Heart left ventricle (tissue), 16 donors: ENCODE measurements at regions not wholly inside any gene's neighbourhood (a gene's known extent, or its start where the extent isn't known, plus 50 kb on each side); places are given as distances from the start of the nearest gene placed in this dataset.

ENCODE experiments used
- ATAC-seq, 4 donors: fragments of 200-7000 bp; cut with Tn5 transposase; one replicate each; pipeline ENCODE4 v1.9.1; 2020 to 2022; ENCODE audit warnings: moderate library complexity in 4 of 4, mild to moderate bottlenecking in 3 of 4, moderate number of reproducible peaks in 1 of 4
- DNase-seq, 5 donors: peaks; one replicate each; pipeline ENCODE4 v3.0.0-alpha.2; 2020
- H3K27ac ChIP-seq, 12 donors: fragments of 200-600 bp; sonication (generic) in 4 of 12; one replicate each; pipeline versions ENCODE4 v1.5.0 to v1.8.0; 2016 to 2022; ENCODE audit warnings: mild to moderate bottlenecking in 2 of 12
- H3K27me3 ChIP-seq, 9 donors: fragments of 200-600 bp; sonication (generic) in 2 of 9; one replicate each; pipeline versions ENCODE4 v1.5.1 to v1.8.0; 2016 to 2022; ENCODE audit warnings: mild to moderate bottlenecking in 3 of 9
- H3K36me3 ChIP-seq, 9 donors: fragments of 200-600 bp; sonication (generic) in 2 of 9; one replicate each; pipeline versions ENCODE4 v1.5.0 to v1.8.0; 2018 to 2022; ENCODE audit warnings: mild to moderate bottlenecking in 2 of 9
- H3K4me1 ChIP-seq, 12 donors: fragments of 200-600 bp; sonication (generic) in 4 of 12; one replicate each; pipeline versions ENCODE4 v1.5.0 to v1.8.0; 2016 to 2022; ENCODE audit warnings: mild to moderate bottlenecking in 3 of 12
- H3K4me3 ChIP-seq, 12 donors: fragments of 200-600 bp; sonication (generic) in 4 of 12; one replicate each; pipeline versions ENCODE4 v1.5.0 to v1.8.0; 2017 to 2022; ENCODE audit warnings: mild to moderate bottlenecking in 9 of 12, moderate library complexity in 4 of 12
- H3K9me3 ChIP-seq, 12 donors: fragments of 200-600 bp; sonication (generic) in 4 of 12; one replicate each; pipeline versions ENCODE4 v1.5.0 to v1.8.0; 2016 to 2022; ENCODE audit warnings: mild to moderate bottlenecking in 1 of 12
- CTCF ChIP-seq, 12 donors: fragments of 200-600 bp; sonication (generic) in 4 of 12; IDR thresholded peaks; one replicate each; pipeline versions ENCODE4 v1.5.0 to v1.8.0; 2018 to 2022; ENCODE audit warnings: antibody characterized with exemption in 12 of 12, mild to moderate bottlenecking in 5 of 12
- POLR2A ChIP-seq, 2 donors: fragments of 450-650 bp; IDR thresholded peaks; one replicate each; pipeline ENCODE4 v1.6.1; 2017; ENCODE audit warnings: antibody characterized with exemption in 2 of 2, mild to moderate bottlenecking in 2 of 2, moderate library complexity in 2 of 2
- WGBS, 4 donors: extraction: QIAGEN DNeasy Blood & Tissue Kit in 2 of 4; methylation state at CpG; one replicate each; pipeline versions ENCODE4 v1.1.5 to v1.1.7; 2013 to 2018; 5-methylcytosine and 5-hydroxymethylcytosine counted together
- intact Hi-C, 10 donors: fragments of 100-400 bp; cut with DNase I; formaldehyde crosslinking; loops; one replicate each; pipeline versions ENCODE4 v1.11.1 to v1.14.2; 2022
- donor health status: ischemic (EF 13 %, LVEDD 7.1; RV severe dilation, severe dysfunction).
- donor health status: healthy with polysubstance abuse.
- donor health status: DM: no; HTN: yes; CAD: no.
- donor health status: DM: no; HTN: no; CAD: no.
- donor health status: ischemic (EF 25% LVEDD 6.9; RV normal size, moderate dysfunction).
- donor health status: ischemic (EF 25% LVEDD 5.7; RV mildly dilated, moderate dysfunction).
- donor health status: healthy.
- donor health status: DM: yes; HTN: yes; CAD: no.
- donor health status: ischemic (EF 35%, LVEDD 5.7; RV mildly dilated, moderate dysfunction).
- donor health status: nonischemic (EF 11% LVEDD 7.7; RV severe dilation, severe dysfunction).
- donor health status: DM: yes; HTN: yes; CAD: no.
- donor health status: PGD.
- donor health status: ischemic (EF 29% LVEDD 5.4; RV normal size, mild dysfunction).
- donor health status: nonischemic (EF 23%, LVEDD 6.1; RV moderate dilation, normal function).

GRCh38 chr1:175890958-175891357 lies 147.6 kb upstream of the TNR start:
- Histone ChIP-seq H3K9me3 (peaks cover 0 to 2% (median 0%) of the 10 kb centered on the region in 12 donors), H3K4me1 (no peaks in the 10 kb centered on the region), H3K36me3 (no peaks in the 10 kb centered on the region), H3K4me3 (no peak overlapping the region), H3K27ac (no peak overlapping the region), H3K27me3 (no peaks in the 10 kb centered on the region)
- intact Hi-C loops, result no loop called here
- no peak for DNase-seq
- WGBS, 4 donors, result 92 to 96% (median 95%) methylated on average over 7 of the region's 7 CpGs
- TF ChIP-seq CTCF (IDR thresholded peaks at IDR 0.05), result no peak
- no peak for TF ChIP-seq POLR2A (IDR thresholded peaks at IDR 0.05)
- ATAC-seq, result no peak

- Histone ChIP-seq H3K4me1 (peaks cover 0 to 9% (median 0%) of the 10 kb centered on the region in 12 donors), H3K9me3 (no peaks in the 10 kb centered on the region), H3K27me3 (no peaks in the 10 kb centered on the region), H3K36me3 (no peaks in the 10 kb centered on the region), H3K4me3 (no peak overlapping the region), H3K27ac (no peak overlapping the region)
- no peak for ATAC-seq
- no peak for DNase-seq
- WGBS, 4 donors, result 90 to 99% (median 95%) methylated on average over 2 of the region's 2 CpGs
- intact Hi-C loops, result loop anchor here (2.0 to 10.0 kb wide), 10 partner anchors 145 to 738 kb away; partner anchors contain the start of gene TNR (in 1 of the 10)
- TF ChIP-seq POLR2A (IDR thresholded peaks at IDR 0.05) (no peak), CTCF (IDR thresholded peaks at IDR 0.05) (no peak)
Observed at GRCh38 chr1:175889848-175890247, 146.5 kb upstream of the TNR start.

- no peak for DNase-seq
- H3K27ac ChIP-seq, result no peak overlapping the region
- peaks cover 0 to 10% (median 0%) of the 10 kb centered on the region in 12 donors for H3K4me1 ChIP-seq
- H3K4me3 ChIP-seq, result no peak overlapping the region
- intact Hi-C loops, result loop anchor here (2.0 to 10.0 kb wide), 10 partner anchors 144 to 737 kb away; partner anchors contain the start of gene TNR (in 1 of the 10)
- no peaks in the 10 kb centered on the region for H3K36me3 ChIP-seq
- no peaks in the 10 kb centered on the region for H3K9me3 ChIP-seq
- no peaks in the 10 kb centered on the region for H3K27me3 ChIP-seq
- no peak for ATAC-seq
- TF ChIP-seq CTCF (IDR thresholded peaks at IDR 0.05), result no peak
- no peak for TF ChIP-seq POLR2A (IDR thresholded peaks at IDR 0.05)
- 89 to 95% (median 91%) methylated on average over 2 of the region's 2 CpGs for WGBS, 4 donors
Observed at GRCh38 chr1:175888996-175889395, 145.6 kb upstream of the TNR start.

GRCh38 chr1:175887981-175888428 lies 144.6 kb upstream of the TNR start:
- no peaks in the 10 kb centered on the region for H3K36me3 ChIP-seq
- ATAC-seq (peak; percentile 82 to 97 (median 92)), DNase-seq (peak; percentile 45 to 68 (median 56))
- H3K4me3 ChIP-seq, result no peak overlapping the region
- H3K27me3 ChIP-seq, result no peaks in the 10 kb centered on the region
- H3K27ac ChIP-seq, result no peak overlapping the region
- H3K4me1 ChIP-seq, result peaks cover 0 to 10% (median 0%) of the 10 kb centered on the region in 12 donors
- H3K9me3 ChIP-seq, result no peaks in the 10 kb centered on the region
- intact Hi-C loops, result loop anchor here (2.0 to 10.0 kb wide), 10 partner anchors 143 to 736 kb away; partner anchors contain the start of gene TNR (in 1 of the 10)
- no peak for TF ChIP-seq POLR2A (IDR thresholded peaks at IDR 0.05)
- TF ChIP-seq CTCF (IDR thresholded peaks at IDR 0.05), result peak; percentile 64 to 88 (median 78)
- WGBS, 4 donors, result 33 to 37% (median 33%) methylated on average over 17 of the region's 17 CpGs
